GM12878 (cell line): ENCODE measurements at regions not wholly inside any gene's neighbourhood (a gene's known extent, or its start where the extent isn't known, plus 50 kb on each side); places are given as distances from the start of the nearest gene placed in this dataset.

Experiments used
- ATAC-seq: fragments of 200-7000 bp; cut with Tn5 transposase; 3 replicates; pipeline ENCODE4 v1.9.1; 2020; ENCODE audit warnings: mild to moderate bottlenecking, moderate library complexity
- BruUV-seq: library from RNA; stranded (reverse); fragments of 400-500 nt; replicated peaks from 2 replicates; lab custom pipeline; 2021; lab: Mats Ljungman, UMichigan
- CTCF ChIA-PET: fragments of 300-600 bp; sonication (Branson Sonifier 250); formaldehyde crosslinking; extraction: SDS; loops from one replicate; lab custom pipeline; 2021; ENCODE audit warnings: inconsistent platforms; lab: Yijun Ruan, JAX
- POLR2A ChIA-PET: fragments of 350-600 bp; formaldehyde crosslinking; extraction: SDS; loops from one replicate; lab custom pipeline; 2021; ENCODE audit warnings: inconsistent platforms; lab: Charles Lee
- RAD21 ChIA-PET: fragments of 300-600 bp; sonication (Branson Sonifier 250); formaldehyde crosslinking; loops from one replicate; lab custom pipeline; 2023; ENCODE audit warnings: antibody characterized with exemption; ENCODE audit not compliant: unreplicated experiment; lab: Charles Lee
- SMC1A ChIA-PET: fragments of 300-600 bp; sonication (Branson Sonifier 250); formaldehyde crosslinking; loops from one replicate; lab custom pipeline; 2023; ENCODE audit not compliant: unreplicated experiment, uncharacterized antibody; lab: Charles Lee
- DNase-seq: peaks from one replicate; pipeline ENCODE4 v3.0.0-alpha.2; 2011; ENCODE audit warnings: low read depth, low spot score
- FAIRE-seq: peaks from 3 replicates; lab custom pipeline; 2011; peaks lifted over from hg19 to GRCh38; lab: Jason Lieb, UNC
- H2AFZ ChIP-seq: 2 replicates; pipeline ENCODE4 v1.6.0; 2011; ENCODE audit warnings: low read depth, low read length, control low read depth; ENCODE audit not compliant: control insufficient read depth
- H3K27ac ChIP-seq: 2 replicates; pipeline ENCODE4 v1.5.1; 2011; ENCODE audit warnings: control low read depth; ENCODE audit not compliant: control insufficient read depth, insufficient read depth
- H3K27me3 ChIP-seq, 2 experiments: replicated peaks in 1 of 2; 2 replicates each; pipeline versions ENCODE4 v1.6.0 to v1.6.1; 2011; ENCODE audit warnings: low read length in 1 of 2; ENCODE audit not compliant: control insufficient read depth in 2 of 2, insufficient read depth in 2 of 2
- H3K36me3 ChIP-seq, 2 experiments: 2 replicates each; pipeline ENCODE4 v1.5.1; 2011; ENCODE audit warnings: low read length in 1 of 2; ENCODE audit not compliant: control insufficient read depth in 2 of 2, insufficient read depth in 2 of 2
- H3K4me1 ChIP-seq: 2 replicates; pipeline ENCODE4 v1.6.1; 2011; ENCODE audit warnings: mild to moderate bottlenecking, low read length, moderate library complexity, mixed read lengths; ENCODE audit not compliant: control insufficient read depth, insufficient read depth
- H3K4me2 ChIP-seq: 2 replicates; pipeline ENCODE4 v1.6.0; 2011; ENCODE audit warnings: control low read depth; ENCODE audit not compliant: control insufficient read depth, insufficient read depth
- H3K4me3 ChIP-seq: fragments of 200-600 bp; sonication (generic); 2 replicates; pipeline ENCODE4 v1.5.1; 2016
- H3K79me2 ChIP-seq: 2 replicates; pipeline ENCODE4 v1.6.0; 2011; ENCODE audit warnings: low read length; ENCODE audit not compliant: control insufficient read depth, insufficient read depth
- H3K9ac ChIP-seq: 2 replicates; pipeline ENCODE4 v1.8.0; 2011; ENCODE audit warnings: low read length, control low read depth, mixed read lengths; ENCODE audit not compliant: control insufficient read depth, insufficient read depth
- H3K9me3 ChIP-seq: replicated peaks from 3 replicates; pipeline ENCODE4 v1.5.1; 2011; ENCODE audit warnings: mild to moderate bottlenecking, low read length; ENCODE audit not compliant: control insufficient read depth, insufficient read depth
- H4K20me1 ChIP-seq: 2 replicates; pipeline ENCODE4 v1.6.0; 2011; ENCODE audit not compliant: control insufficient read depth, insufficient read depth
- ASH2L ChIP-seq: fragments of 300-600, 200-600 bp; sonication (generic); IDR thresholded peaks from 2 replicates; pipeline ENCODE4 v1.6.1; 2017; ENCODE audit warnings: low read depth, mild to moderate bottlenecking, borderline replicate concordance
- HDGF ChIP-seq: fragments of 450-650 bp; IDR thresholded peaks from 2 replicates; pipeline ENCODE4 v1.6.1; 2016; ENCODE audit warnings: antibody characterized with exemption
- IRF4 ChIP-seq: IDR thresholded peaks from 2 replicates; pipeline ENCODE4 v1.6.1; 2011; ENCODE audit warnings: low read depth, low read length
- KDM1A ChIP-seq: fragments of 200-600 bp; sonication (generic); IDR thresholded peaks from 2 replicates; pipeline ENCODE4 v1.6.1; 2016; ENCODE audit warnings: borderline replicate concordance
- NR2C2 ChIP-seq: IDR thresholded peaks from 2 replicates; pipeline ENCODE4 v1.6.1; 2011; ENCODE audit warnings: borderline replicate concordance, low read depth; ENCODE audit not compliant: control insufficient read depth, insufficient read length
- POLR2AphosphoS2 ChIP-seq: IDR thresholded peaks from 2 replicates; pipeline ENCODE4 v1.6.1; 2011; ENCODE audit warnings: low read depth, mild to moderate bottlenecking, low read length, improper control_type of control experiment, moderate library complexity
- SPI1 ChIP-seq: IDR thresholded peaks from 2 replicates; pipeline ENCODE4 v1.6.1; 2011; ENCODE audit warnings: low read depth, mild to moderate bottlenecking, low read length, moderate library complexity, borderline replicate concordance; ENCODE audit not compliant: insufficient read depth
- WGBS: methylation state at CpG from one replicate; pipeline ENCODE4 v1.1.6; 2016; ENCODE audit warnings: low lambda C conversion rate; ENCODE audit not compliant: insufficient replicate concordance, insufficient coverage; ENCODE audit errors: missing lambda C conversion rate; 5-methylcytosine and 5-hydroxymethylcytosine counted together
- in situ Hi-C: fragments of 300-500 bp; cut with MboI; formaldehyde crosslinking; loops from 9 replicates; pipeline ENCODE4 v1.14.3; 2018; ENCODE audit warnings: mixed read lengths
- intact Hi-C: fragments of 100-400 bp; cut with micrococcal nuclease; formaldehyde crosslinking; loops from one replicate; pipeline ENCODE4 v1.14.2; 2022; ENCODE audit not compliant: unreplicated experiment
- TF ChIP-seq, protein P1 (sequence below): fragments of 450-650 bp; IDR thresholded peaks from 2 replicates; pipeline ENCODE4 v1.6.1; 2017; ENCODE audit warnings: borderline replicate concordance
- TF ChIP-seq, protein P2 (sequence below): IDR thresholded peaks from 2 replicates; pipeline ENCODE4 v1.6.1; 2011; ENCODE audit warnings: borderline replicate concordance, low read depth, mild to moderate bottlenecking, moderate library complexity, low read length; ENCODE audit not compliant: insufficient read depth, poor library complexity, severe bottlenecking
- TF ChIP-seq, protein P3 (sequence below): fragments of 450-650 bp; formaldehyde crosslinking; IDR thresholded peaks from 2 replicates; pipeline ENCODE4 v1.4.0; 2022; ENCODE audit warnings: mild to moderate bottlenecking, moderate library complexity

DNA sequence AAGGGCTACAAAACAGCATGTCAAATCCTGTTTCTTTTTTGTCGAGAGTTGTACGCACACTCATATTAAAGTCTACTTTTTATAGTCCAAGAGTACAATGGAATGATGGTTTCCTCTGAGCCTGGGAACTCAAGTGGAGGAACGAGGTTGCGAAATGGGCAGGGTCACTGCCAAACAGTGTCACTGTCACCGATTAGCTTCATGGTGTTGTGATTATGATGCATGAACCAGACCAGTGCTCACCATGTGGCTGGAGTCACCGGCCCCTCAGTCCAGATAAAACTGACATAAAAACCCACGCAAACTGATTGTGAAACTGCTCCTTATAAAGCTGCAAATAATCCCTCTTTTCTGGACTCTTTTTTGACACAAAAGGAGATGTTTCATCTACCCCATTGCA lies 122.0 kb downstream of the COPS8 start:
- 29% methylated on average over 7 of the region's 7 CpGs for WGBS
- ChIA-PET RAD21 (no interaction called here), SMC1A (no interaction called here), CTCF (no interaction called here), POLR2A (no interaction called here)
- H3K27me3 ChIP-seq, result no peaks in the 10 kb centered on the region
- H3K27ac ChIP-seq, result no peak overlapping the region
- ATAC-seq (no peak), DNase-seq (no peak), FAIRE-seq (no peak)
- no peaks in the 10 kb centered on the region for H3K79me2 ChIP-seq
- no peak overlapping the region for H3K9ac ChIP-seq
- intact Hi-C loops, result no loop called here
- TF ChIP-seq, protein P1, sequence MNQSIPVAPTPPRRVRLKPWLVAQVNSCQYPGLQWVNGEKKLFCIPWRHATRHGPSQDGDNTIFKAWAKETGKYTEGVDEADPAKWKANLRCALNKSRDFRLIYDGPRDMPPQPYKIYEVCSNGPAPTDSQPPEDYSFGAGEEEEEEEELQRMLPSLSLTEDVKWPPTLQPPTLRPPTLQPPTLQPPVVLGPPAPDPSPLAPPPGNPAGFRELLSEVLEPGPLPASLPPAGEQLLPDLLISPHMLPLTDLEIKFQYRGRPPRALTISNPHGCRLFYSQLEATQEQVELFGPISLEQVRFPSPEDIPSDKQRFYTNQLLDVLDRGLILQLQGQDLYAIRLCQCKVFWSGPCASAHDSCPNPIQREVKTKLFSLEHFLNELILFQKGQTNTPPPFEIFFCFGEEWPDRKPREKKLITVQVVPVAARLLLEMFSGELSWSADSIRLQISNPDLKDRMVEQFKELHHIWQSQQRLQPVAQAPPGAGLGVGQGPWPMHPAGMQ, result no peak
- no peak for TF ChIP-seq IRF4
- TF ChIP-seq KDM1A, result no peak
- TF ChIP-seq, protein P2, sequence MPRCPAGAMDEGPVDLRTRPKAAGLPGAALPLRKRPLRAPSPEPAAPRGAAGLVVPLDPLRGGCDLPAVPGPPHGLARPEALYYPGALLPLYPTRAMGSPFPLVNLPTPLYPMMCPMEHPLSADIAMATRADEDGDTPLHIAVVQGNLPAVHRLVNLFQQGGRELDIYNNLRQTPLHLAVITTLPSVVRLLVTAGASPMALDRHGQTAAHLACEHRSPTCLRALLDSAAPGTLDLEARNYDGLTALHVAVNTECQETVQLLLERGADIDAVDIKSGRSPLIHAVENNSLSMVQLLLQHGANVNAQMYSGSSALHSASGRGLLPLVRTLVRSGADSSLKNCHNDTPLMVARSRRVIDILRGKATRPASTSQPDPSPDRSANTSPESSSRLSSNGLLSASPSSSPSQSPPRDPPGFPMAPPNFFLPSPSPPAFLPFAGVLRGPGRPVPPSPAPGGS, result no peak
- no peak for TF ChIP-seq SPI1
- TF ChIP-seq, protein P3, sequence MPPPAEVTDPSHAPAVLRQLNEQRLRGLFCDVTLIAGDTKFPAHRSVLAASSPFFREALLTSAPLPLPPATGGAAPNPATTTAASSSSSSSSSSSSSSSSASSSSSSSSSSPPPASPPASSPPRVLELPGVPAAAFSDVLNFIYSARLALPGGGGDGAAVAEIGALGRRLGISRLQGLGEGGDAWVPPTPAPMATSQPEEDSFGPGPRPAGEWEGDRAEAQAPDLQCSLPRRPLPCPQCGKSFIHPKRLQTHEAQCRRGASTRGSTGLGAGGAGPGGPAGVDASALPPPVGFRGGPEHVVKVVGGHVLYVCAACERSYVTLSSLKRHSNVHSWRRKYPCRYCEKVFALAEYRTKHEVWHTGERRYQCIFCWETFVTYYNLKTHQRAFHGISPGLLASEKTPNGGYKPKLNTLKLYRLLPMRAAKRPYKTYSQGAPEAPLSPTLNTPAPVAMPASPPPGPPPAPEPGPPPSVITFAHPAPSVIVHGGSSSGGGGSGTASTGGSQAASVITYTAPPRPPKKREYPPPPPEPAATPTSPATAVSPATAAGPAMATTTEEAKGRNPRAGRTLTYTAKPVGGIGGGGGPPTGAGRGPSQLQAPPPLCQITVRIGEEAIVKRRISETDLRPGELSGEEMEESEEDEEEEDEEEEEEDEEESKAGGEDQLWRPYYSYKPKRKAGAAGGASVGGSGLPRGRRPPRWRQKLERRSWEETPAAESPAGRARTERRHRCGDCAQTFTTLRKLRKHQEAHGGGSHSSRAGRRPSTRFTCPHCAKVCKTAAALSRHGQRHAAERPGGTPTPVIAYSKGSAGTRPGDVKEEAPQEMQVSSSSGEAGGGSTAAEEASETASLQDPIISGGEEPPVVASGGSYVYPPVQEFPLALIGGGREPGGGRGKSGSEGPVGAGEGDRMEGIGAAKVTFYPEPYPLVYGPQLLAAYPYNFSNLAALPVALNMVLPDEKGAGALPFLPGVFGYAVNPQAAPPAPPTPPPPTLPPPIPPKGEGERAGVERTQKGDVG (CRISPR knock-in tag), result no peak
- TF ChIP-seq POLR2AphosphoS2, result no peak
- no peak for TF ChIP-seq HDGF
- TF ChIP-seq ASH2L, result no peak
- TF ChIP-seq NR2C2, result no peak
- no peak overlapping the region for H3K4me3 ChIP-seq
- H2AFZ ChIP-seq, result no peak overlapping the region
- in situ Hi-C loops, result no loop called here
- no peak overlapping the region for H3K4me2 ChIP-seq
- no peaks in the 10 kb centered on the region for H3K36me3 ChIP-seq
- no peaks in the 10 kb centered on the region for H4K20me1 ChIP-seq
- H3K9me3 ChIP-seq, result no peaks in the 10 kb centered on the region; the same call in 2 of the 3 replicates
- H3K4me1 ChIP-seq, result no peaks in the 10 kb centered on the region
- BruUV-seq, result no TSS peak
